ENCODE measurements at regions not wholly inside any gene's neighbourhood (a gene's known extent, or its start where the extent isn't known, plus 50 kb on each side); places are given as distances from the start of the nearest gene placed in this dataset.
"Not testable (repeated sequence)": the region's sequence is repeated elsewhere in the genome, so short reads cannot be mapped to it uniquely, and the experiment has no call there.

DNA sequence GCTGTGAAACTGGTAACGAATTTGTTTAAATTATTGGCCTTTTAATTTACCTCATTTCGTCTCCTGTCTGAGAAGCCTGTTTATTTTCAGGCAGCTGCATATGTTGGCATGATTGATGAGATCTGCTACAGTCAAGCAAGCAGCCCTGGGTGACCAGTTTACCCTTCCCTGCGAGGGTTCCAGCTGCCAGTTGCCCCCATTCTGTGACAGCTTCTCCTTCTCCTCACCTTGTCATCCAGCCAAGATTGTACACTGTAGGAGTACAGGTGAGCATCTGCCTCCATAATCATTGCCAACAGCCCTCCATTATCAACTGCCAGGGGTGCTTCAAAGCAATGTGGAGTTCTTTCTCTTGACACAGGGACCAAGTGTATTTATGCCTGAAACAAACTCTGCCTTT lies 1979.9 kb upstream of the PRR20A start:
- DNase-seq, result no peak
- H3K27me3 ChIP-seq, result no peaks in the 10 kb centered on the region
- no peaks in the 10 kb centered on the region for H3K36me3 ChIP-seq
- no peaks in the 10 kb centered on the region for H3K9me3 ChIP-seq
- no peak overlapping the region for H3K4me3 ChIP-seq (ENCODE audit: low read depth, low read length)
- no peaks in the 10 kb centered on the region for H3K4me1 ChIP-seq
- TF ChIP-seq, protein P1, sequence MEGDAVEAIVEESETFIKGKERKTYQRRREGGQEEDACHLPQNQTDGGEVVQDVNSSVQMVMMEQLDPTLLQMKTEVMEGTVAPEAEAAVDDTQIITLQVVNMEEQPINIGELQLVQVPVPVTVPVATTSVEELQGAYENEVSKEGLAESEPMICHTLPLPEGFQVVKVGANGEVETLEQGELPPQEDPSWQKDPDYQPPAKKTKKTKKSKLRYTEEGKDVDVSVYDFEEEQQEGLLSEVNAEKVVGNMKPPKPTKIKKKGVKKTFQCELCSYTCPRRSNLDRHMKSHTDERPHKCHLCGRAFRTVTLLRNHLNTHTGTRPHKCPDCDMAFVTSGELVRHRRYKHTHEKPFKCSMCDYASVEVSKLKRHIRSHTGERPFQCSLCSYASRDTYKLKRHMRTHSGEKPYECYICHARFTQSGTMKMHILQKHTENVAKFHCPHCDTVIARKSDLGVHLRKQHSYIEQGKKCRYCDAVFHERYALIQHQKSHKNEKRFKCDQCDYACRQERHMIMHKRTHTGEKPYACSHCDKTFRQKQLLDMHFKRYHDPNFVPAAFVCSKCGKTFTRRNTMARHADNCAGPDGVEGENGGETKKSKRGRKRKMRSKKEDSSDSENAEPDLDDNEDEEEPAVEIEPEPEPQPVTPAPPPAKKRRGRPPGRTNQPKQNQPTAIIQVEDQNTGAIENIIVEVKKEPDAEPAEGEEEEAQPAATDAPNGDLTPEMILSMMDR (IDR thresholded peaks at IDR 0.05; ENCODE audit: low read depth, low read length), result no peak

GRCh38 chr13:55178582-55178981 lies 1962.1 kb upstream of the PRR20A start:
- not testable (repeated sequence) for H3K27me3 ChIP-seq; H3K9me3 ChIP-seq; H3K4me3 ChIP-seq (ENCODE audit: low read depth, low read length); H3K36me3 ChIP-seq; H3K4me1 ChIP-seq; DNase-seq

DNA sequence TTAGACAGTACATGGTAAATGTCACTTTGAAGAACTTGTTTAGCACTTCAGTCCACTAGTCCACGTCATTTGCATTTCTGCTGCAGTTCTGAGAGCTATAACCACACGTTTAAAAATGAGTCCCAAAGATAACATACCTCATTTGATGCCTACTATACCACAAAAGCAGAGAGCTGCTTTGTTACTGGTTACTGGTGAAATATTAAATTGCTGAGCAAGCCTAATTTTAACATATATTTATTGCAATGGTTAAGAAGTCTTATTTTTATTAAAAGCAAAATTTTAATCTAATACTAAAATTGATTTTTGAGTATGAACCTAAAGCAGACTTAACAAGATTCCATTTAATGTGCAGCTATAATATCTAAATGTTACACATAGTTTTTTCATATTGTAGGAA lies 1949.7 kb upstream of the PRR20A start:
- DNase-seq, result no peak
- TF ChIP-seq, protein P1 (IDR thresholded peaks at IDR 0.05; ENCODE audit: low read depth, low read length), result no peak

GRCh38 chr13:55199134-55199533 lies 1941.6 kb upstream of the PRR20A start:
- no peak overlapping the region for H3K4me3 ChIP-seq (ENCODE audit: low read depth, low read length)
- no peaks in the 10 kb centered on the region for H3K36me3 ChIP-seq
- no peaks in the 10 kb centered on the region for H3K9me3 ChIP-seq
- no peaks in the 10 kb centered on the region for H3K27me3 ChIP-seq
- TF ChIP-seq, protein P1 (IDR thresholded peaks at IDR 0.05; ENCODE audit: low read depth, low read length), result peak; percentile 56
- H3K4me1 ChIP-seq, result no peaks in the 10 kb centered on the region
- peak; percentile 14 for DNase-seq

More for the DNA sequence above, 1949.7 kb upstream of the PRR20A start:
- H3K27me3 ChIP-seq, result no peaks in the 10 kb centered on the region
- H3K4me1 ChIP-seq, result no peaks in the 10 kb centered on the region
- no peaks in the 10 kb centered on the region for H3K36me3 ChIP-seq
- H3K9me3 ChIP-seq, result no peaks in the 10 kb centered on the region
- H3K4me3 ChIP-seq (ENCODE audit: low read depth, low read length), result no peak overlapping the region

GRCh38 chr13:55214841-55215345 lies 1925.8 kb upstream of the PRR20A start:
- no peaks in the 10 kb centered on the region; the same call in 1 of the 2 replicates for H3K36me3 ChIP-seq
- no peaks in the 10 kb centered on the region for H3K27me3 ChIP-seq
- H3K9me3 ChIP-seq, result no peaks in the 10 kb centered on the region; the same call in 1 of the 2 replicates
- no peak overlapping the region for H3K4me3 ChIP-seq (ENCODE audit: low read depth, low read length)
- DNase-seq, result no peak
- TF ChIP-seq, protein P1 (IDR thresholded peaks at IDR 0.05; ENCODE audit: low read depth, low read length), result no peak
- H3K4me1 ChIP-seq, result no peaks in the 10 kb centered on the region

DNA sequence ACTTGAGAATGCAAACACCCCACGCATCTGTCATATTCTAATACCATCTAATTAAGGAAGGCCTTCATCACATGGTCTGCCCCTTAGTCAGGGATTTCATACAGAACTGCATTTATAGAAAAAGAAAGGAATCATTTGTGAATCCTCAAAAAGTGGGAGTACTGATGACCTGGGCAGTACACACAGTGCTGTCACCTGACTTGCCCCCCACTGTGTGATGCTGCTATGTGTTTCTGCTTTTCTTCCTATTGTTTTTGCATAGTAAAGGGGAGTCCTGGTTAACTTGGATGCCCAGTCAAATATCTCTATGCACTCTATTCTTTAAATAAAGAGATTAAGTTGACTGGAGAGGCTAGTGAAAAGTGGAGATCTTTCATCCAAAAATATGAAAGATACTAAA lies 1921.2 kb upstream of the PRR20A start:
- Histone ChIP-seq H3K27me3 (no peaks in the 10 kb centered on the region), H3K4me1 (no peaks in the 10 kb centered on the region), H3K9me3 (no peaks in the 10 kb centered on the region; the same call in 1 of the 2 replicates), H3K36me3 (no peaks in the 10 kb centered on the region; the same call in 1 of the 2 replicates), H3K4me3 (ENCODE audit: low read depth, low read length) (no peak overlapping the region)
- DNase-seq, result no peak
- TF ChIP-seq, protein P1 (IDR thresholded peaks at IDR 0.05; ENCODE audit: low read depth, low read length), result no peak
